GM21447 (cell line): ENCODE measurements at regions not wholly inside any gene's neighbourhood (a gene's known extent, or its start where the extent isn't known, plus 50 kb on each side); places are given as distances from the start of the nearest gene placed in this dataset.

ENCODE experiments used
- ATAC-seq: cut with Tn5 transposase; IDR thresholded peaks from one replicate; pipeline ENCODE4 v1.9.1; 2021; ENCODE audit not compliant: unreplicated experiment

- no peak for ATAC-seq
These were observed 558.6 kb upstream of the MAN1A1 start for GRCh38 chr6:119908157-119908556.

GRCh38 chr6:119902681-119903080, 553.1 kb upstream of the MAN1A1 start:
- ATAC-seq, result no peak

- no peak for ATAC-seq
These were observed 547.2 kb upstream of the MAN1A1 start for GRCh38 chr6:119896806-119897205.

- no peak for ATAC-seq
These were observed 546.1 kb upstream of the MAN1A1 start for GRCh38 chr6:119895626-119896025.

- no peak for ATAC-seq
These were observed 545.2 kb upstream of the MAN1A1 start for GRCh38 chr6:119894811-119895210.

GRCh38 chr6:119891644-119892043, 542.1 kb upstream of the MAN1A1 start:
- no peak for ATAC-seq

- ATAC-seq, result no peak
These were observed 541.6 kb upstream of the MAN1A1 start for GRCh38 chr6:119891206-119891605.

GRCh38 chr6:119890470-119890869, 540.9 kb upstream of the MAN1A1 start:
- no peak for ATAC-seq

GRCh38 chr6:119887666-119888065, 538.1 kb upstream of the MAN1A1 start:
- ATAC-seq, result no peak

GRCh38 chr6:119881416-119881815, 531.9 kb upstream of the MAN1A1 start:
- no peak for ATAC-seq

- no peak for ATAC-seq
These were observed 531.3 kb upstream of the MAN1A1 start for GRCh38 chr6:119880840-119881239.

GRCh38 chr6:119879731-119880130, 530.2 kb upstream of the MAN1A1 start:
- no peak for ATAC-seq

GRCh38 chr6:119874381-119874780, 524.8 kb upstream of the MAN1A1 start:
- no peak for ATAC-seq

GRCh38 chr6:119873107-119873506, 523.5 kb upstream of the MAN1A1 start:
- no peak for ATAC-seq

- no peak for ATAC-seq
These were observed 522.0 kb upstream of the MAN1A1 start for GRCh38 chr6:119871520-119871919.

GRCh38 chr6:119865466-119866350, 516.1 kb upstream of the MAN1A1 start:
- ATAC-seq, result no peak

GRCh38 chr6:119862719-119863118, 513.2 kb upstream of the MAN1A1 start:
- no peak for ATAC-seq

- no peak for ATAC-seq
These were observed 509.3 kb upstream of the MAN1A1 start for GRCh38 chr6:119858901-119859300.

- peak; percentile 82 for ATAC-seq
These were observed 506.6 kb upstream of the MAN1A1 start for GRCh38 chr6:119856136-119856535.

GRCh38 chr6:119848696-119849095, 499.1 kb upstream of the MAN1A1 start:
- ATAC-seq, result no peak

- no peak for ATAC-seq
These were observed 495.6 kb upstream of the MAN1A1 start for GRCh38 chr6:119845161-119845560.

GRCh38 chr6:119844387-119844786, 494.8 kb upstream of the MAN1A1 start:
- no peak for ATAC-seq

GRCh38 chr6:119842191-119842590, 492.6 kb upstream of the MAN1A1 start:
- ATAC-seq, result no peak
